Body of pancreas (tissue), 4 donors: ENCODE measurements at regions not wholly inside any gene's neighbourhood (a gene's known extent, or its start where the extent isn't known, plus 50 kb on each side); places are given as distances from the start of the nearest gene placed in this dataset.

ENCODE experiments used
- ATAC-seq: fragments of 150-250 bp; one replicate; pipeline ENCODE4 v1.9.1; 2016
- DNase-seq, 4 donors: peaks; one replicate each; pipeline ENCODE4 v3.0.0-alpha.2; 2019
- H3K27ac ChIP-seq, 4 donors: fragments of 200-600 bp; sonication (generic); 1 replicate in 3 of 4; 2 replicates in 1 of 4; pipeline versions ENCODE4 v1.5.1 to v1.6.1; 2016 to 2019; ENCODE audit warnings: mild to moderate bottlenecking in 1 of 4, mixed read lengths in 1 of 4, moderate library complexity in 1 of 4
- H3K27me3 ChIP-seq, 2 donors: fragments of 200-600 bp; sonication (generic); one replicate each; pipeline ENCODE4 v1.6.0; 2016; ENCODE audit warnings: mild to moderate bottlenecking in 1 of 2
- H3K36me3 ChIP-seq, 2 donors: fragments of 200-600 bp; sonication (generic); replicated peaks in 1 of 2; 2 replicates each; pipeline ENCODE4 v1.5.1; 2016; ENCODE audit warnings: low read depth in 2 of 2; ENCODE audit not compliant: insufficient read depth in 1 of 2
- H3K4me1 ChIP-seq: fragments of 200-600 bp; sonication (generic); one replicate; pipeline ENCODE4 v1.6.0; 2016
- H3K4me3 ChIP-seq, 2 donors: fragments of 200-600 bp; sonication (generic); 1 replicate in 1 of 2; 2 replicates in 1 of 2; pipeline ENCODE4 v1.5.1; 2016 to 2019
- H3K9me3 ChIP-seq, 3 donors: fragments of 200-600 bp; sonication (generic); 1 replicate in 2 of 3; 2 replicates in 1 of 3; pipeline ENCODE4 v1.5.1; 2016
- CTCF ChIP-seq, 7 experiments: fragments of 450-650 bp in 4 of 7; fragments of 200-600 bp in 3 of 7; sonication (generic) in 3 of 7; IDR thresholded peaks; one replicate each; pipeline ENCODE4 v1.5.1; 2016 to 2019; ENCODE audit warnings: antibody characterized with exemption in 7 of 7
- POLR2A ChIP-seq, 3 donors: fragments of 450-650 bp; IDR thresholded peaks; one replicate each; pipeline ENCODE4 v1.6.1; 2016; ENCODE audit warnings: antibody characterized with exemption in 3 of 3, mild to moderate bottlenecking in 2 of 3
- WGBS, 2 donors: methylation state at CpG; one replicate each; pipeline ENCODE4 v1.1.5; 2017; 5-methylcytosine and 5-hydroxymethylcytosine counted together
- intact Hi-C: fragments of 100-400 bp; cut with DNase I; formaldehyde crosslinking; loops from one replicate; pipeline ENCODE4 v1.15.1; 2023

- no peaks in the 10 kb centered on the region for H3K27me3 ChIP-seq
- intact Hi-C loops: no loop called here
- DNase-seq (no peak), ATAC-seq (no peak)
- no peaks in the 10 kb centered on the region for H3K36me3 ChIP-seq
- H3K27ac ChIP-seq: no peak overlapping the region
- no peaks in the 10 kb centered on the region for H3K9me3 ChIP-seq
- WGBS, 2 donors: 74 to 78% methylated on average over 5 of the region's 5 CpGs
- no peak overlapping the region for H3K4me3 ChIP-seq
- H3K4me1 ChIP-seq: no peaks in the 10 kb centered on the region
- TF ChIP-seq POLR2A (IDR thresholded peaks at IDR 0.05) (no peak), CTCF (IDR thresholded peaks at IDR 0.05) (no peak)
These were observed 1058.5 kb upstream of the SEMA6A start for GRCh38 chr5:117633093-117633492.

- Histone ChIP-seq H3K9me3 (no peaks in the 10 kb centered on the region), H3K27me3 (no peaks in the 10 kb centered on the region), H3K4me1 (no peaks in the 10 kb centered on the region), H3K36me3 (no peaks in the 10 kb centered on the region), H3K4me3 (no peak overlapping the region), H3K27ac (no peak overlapping the region)
- DNase-seq (no peak), ATAC-seq (no peak)
- 72 to 74% methylated on average over 3 of the region's 3 CpGs for WGBS, 2 donors
- intact Hi-C loops: no loop called here
- TF ChIP-seq POLR2A (IDR thresholded peaks at IDR 0.05) (no peak), CTCF (IDR thresholded peaks at IDR 0.05) (no peak)
These were observed 1049.6 kb upstream of the SEMA6A start for GRCh38 chr5:117624201-117624600.

- DNase-seq (no peak), ATAC-seq (no peak)
- intact Hi-C loops: no loop called here
- H3K4me3 ChIP-seq: no peak overlapping the region
- H3K27me3 ChIP-seq: no peaks in the 10 kb centered on the region
- WGBS, 2 donors: 24 to 25% methylated on average over 3 of the region's 3 CpGs
- H3K9me3 ChIP-seq: no peaks in the 10 kb centered on the region
- no peak overlapping the region for H3K27ac ChIP-seq
- H3K36me3 ChIP-seq: no peaks in the 10 kb centered on the region
- TF ChIP-seq CTCF (IDR thresholded peaks at IDR 0.05) (no peak), POLR2A (IDR thresholded peaks at IDR 0.05) (no peak)
- no peaks in the 10 kb centered on the region for H3K4me1 ChIP-seq
These were observed 1048.6 kb upstream of the SEMA6A start for GRCh38 chr5:117623042-117623805.

GRCh38 chr5:117621921-117622320 is 1047.3 kb upstream of the SEMA6A start:
- no peak for ATAC-seq
- TF ChIP-seq CTCF (IDR thresholded peaks at IDR 0.05) (no peak), POLR2A (IDR thresholded peaks at IDR 0.05) (no peak)
- H3K4me1 ChIP-seq: no peaks in the 10 kb centered on the region
- no peak overlapping the region for H3K4me3 ChIP-seq
- intact Hi-C loops: no loop called here
- whole genome bisulfite sequencing, 2 donors: 33 to 75% methylated on average over 1 of the region's 1 CpG
- H3K36me3 ChIP-seq: no peaks in the 10 kb centered on the region
- DNase-seq: no peak
- no peak overlapping the region for H3K27ac ChIP-seq
- H3K9me3 ChIP-seq: no peaks in the 10 kb centered on the region
- no peaks in the 10 kb centered on the region for H3K27me3 ChIP-seq

GRCh38 chr5:117615226-117615625 is 1040.6 kb upstream of the SEMA6A start:
- TF ChIP-seq POLR2A (IDR thresholded peaks at IDR 0.05): no peak
- no peak for TF ChIP-seq CTCF (IDR thresholded peaks at IDR 0.05)
- no peak for DNase-seq

More at GRCh38 chr5:117615226-117615625, 1040.6 kb upstream of the SEMA6A start:
- no peak overlapping the region for H3K27ac ChIP-seq
- H3K4me1 ChIP-seq: no peaks in the 10 kb centered on the region
- H3K27me3 ChIP-seq: no peaks in the 10 kb centered on the region
- ATAC-seq: no peak
- H3K9me3 ChIP-seq: peaks cover 0 to 4% (median 0%) of the 10 kb centered on the region in 3 donors
- H3K36me3 ChIP-seq: no peaks in the 10 kb centered on the region
- H3K4me3 ChIP-seq: no peak overlapping the region
- intact Hi-C loops: no loop called here
